MM.1S (cell line): ENCODE measurements at regions not wholly inside any gene's neighbourhood (a gene's known extent, or its start where the extent isn't known, plus 50 kb on each side); places are given as distances from the start of the nearest gene placed in this dataset.
"Not testable (repeated sequence)": the region's sequence is repeated elsewhere in the genome, so short reads cannot be mapped to it uniquely, and the experiment has no call there.

Source experiments
- DNase-seq: peaks from one replicate; pipeline ENCODE4 v3.0.0-alpha.2; 2015
- H2AFZ ChIP-seq: fragments of 300-600 bp; sonication (generic); 2 replicates; pipeline ENCODE4 v1.6.0; 2016; ENCODE audit warnings: antibody characterized with exemption, low read length
- H3F3A ChIP-seq: fragments of 300-600 bp; sonication (generic); 2 replicates; pipeline ENCODE4 v1.6.1; 2016; ENCODE audit warnings: mild to moderate bottlenecking, antibody characterized with exemption, low read length, moderate library complexity, mixed read lengths; ENCODE audit not compliant: insufficient read depth
- H3K27ac ChIP-seq: fragments of 300-600 bp; sonication (generic); 2 replicates; pipeline ENCODE4 v1.5.1; 2016; ENCODE audit warnings: mild to moderate bottlenecking, low read length
- H3K27me3 ChIP-seq: fragments of 300-600 bp; sonication (generic); replicated peaks from 2 replicates; pipeline ENCODE4 v1.6.0; 2016; ENCODE audit warnings: low read length; ENCODE audit not compliant: insufficient read depth
- H3K36me3 ChIP-seq: fragments of 300-600 bp; sonication (generic); replicated peaks from 2 replicates; pipeline ENCODE4 v1.6.1; 2016; ENCODE audit warnings: mild to moderate bottlenecking, low read length, mixed read lengths; ENCODE audit not compliant: insufficient read depth
- H3K4me1 ChIP-seq: fragments of 300-600 bp; sonication (generic); 2 replicates; pipeline ENCODE4 v1.6.1; 2016; ENCODE audit warnings: low read length, mixed read lengths
- H3K4me2 ChIP-seq: fragments of 300-600 bp; sonication (generic); 2 replicates; pipeline ENCODE4 v1.6.0; 2016; ENCODE audit warnings: low read depth, low read length
- H3K4me3 ChIP-seq: fragments of 300-600 bp; sonication (generic); 2 replicates; pipeline ENCODE4 v1.5.1; 2016; ENCODE audit warnings: low read length, mixed read lengths
- H3K79me2 ChIP-seq: fragments of 300-600 bp; sonication (generic); 2 replicates; pipeline ENCODE4 v1.6.1; 2016; ENCODE audit warnings: mixed run types, low read length, mixed read lengths
- H3K9ac ChIP-seq: fragments of 300-600 bp; sonication (generic); 2 replicates; pipeline ENCODE4 v1.6.1; 2016; ENCODE audit warnings: low read length, mixed read lengths
- H3K9me2 ChIP-seq: fragments of 300-600 bp; sonication (generic); replicated peaks from 2 replicates; pipeline ENCODE4 v1.6.1; 2016; ENCODE audit warnings: mild to moderate bottlenecking, low read length, mixed read lengths; ENCODE audit not compliant: insufficient read depth
- H3K9me3 ChIP-seq: fragments of 300-600 bp; sonication (generic); replicated peaks from 2 replicates; pipeline ENCODE4 v1.6.1; 2016; ENCODE audit warnings: mild to moderate bottlenecking, low read length, mixed read lengths; ENCODE audit not compliant: insufficient read depth
- H4K20me1 ChIP-seq: fragments of 300-600 bp; sonication (generic); 2 replicates; pipeline ENCODE4 v1.6.1; 2016; ENCODE audit warnings: mild to moderate bottlenecking, low read length, moderate library complexity, mixed read lengths; ENCODE audit not compliant: insufficient read depth
- CTCF ChIP-seq: fragments of 300-600 bp; sonication (generic); IDR thresholded peaks from 2 replicates; pipeline ENCODE4 v1.5.1; 2016; ENCODE audit warnings: antibody characterized with exemption, low read length, mixed read lengths
- EZH2 ChIP-seq: fragments of 300-600 bp; sonication (generic); optimal IDR thresholded peaks from 2 replicates; pipeline ENCODE3; 2017; ENCODE audit warnings: low read depth, mild to moderate bottlenecking, antibody characterized with exemption, low read length, mixed read lengths
- EZH2phosphoT487 ChIP-seq: fragments of 300-600 bp; sonication (generic); IDR thresholded peaks from 2 replicates; pipeline ENCODE4 v1.6.1; 2018; ENCODE audit warnings: antibody characterized with exemption, low read length

- no peak for DNase-seq
- Histone ChIP-seq H3K4me1 (no peaks in the 10 kb centered on the region), H3K9me2 (no peaks in the 10 kb centered on the region), H3K27ac (no peak overlapping the region), H3K9ac (no peak overlapping the region), H4K20me1 (no peaks in the 10 kb centered on the region), H3K36me3 (no peaks in the 10 kb centered on the region), H3K4me3 (no peak overlapping the region), H3K4me2 (no peak overlapping the region), H2AFZ (no peak overlapping the region), H3F3A (no peaks in the 10 kb centered on the region), H3K9me3 (no peaks in the 10 kb centered on the region), H3K79me2 (no peaks in the 10 kb centered on the region), H3K27me3 (no peaks in the 10 kb centered on the region)
- no peak for TF ChIP-seq EZH2
- no peak for TF ChIP-seq EZH2phosphoT487
- TF ChIP-seq CTCF, result no peak
Observed at GRCh38 chr3:197417441-197417840, 119.0 kb upstream of the DLG1 start.

- H3K79me2 ChIP-seq, H3K27ac ChIP-seq, H3K9me2 ChIP-seq, H3K27me3 ChIP-seq, H3K4me3 ChIP-seq, H3K9me3 ChIP-seq, H3F3A ChIP-seq, H3K36me3 ChIP-seq, H3K4me1 ChIP-seq, H3K4me2 ChIP-seq, H3K9ac ChIP-seq, H2AFZ ChIP-seq, H4K20me1 ChIP-seq, DNase-seq: not testable (repeated sequence)
Observed at GRCh38 chr3:197411899-197412298, 113.5 kb upstream of the DLG1 start.

GRCh38 chr3:197410170-197410569, 111.8 kb upstream of the DLG1 start:
- not testable (repeated sequence) for H3K9me2 ChIP-seq, H3F3A ChIP-seq, DNase-seq, H3K9ac ChIP-seq, H3K36me3 ChIP-seq, H4K20me1 ChIP-seq, H3K9me3 ChIP-seq, H3K27me3 ChIP-seq, H2AFZ ChIP-seq, H3K4me3 ChIP-seq, H3K4me1 ChIP-seq, H3K79me2 ChIP-seq, H3K27ac ChIP-seq, H3K4me2 ChIP-seq

GRCh38 chr3:197408177-197408957, 110.0 kb upstream of the DLG1 start:
- no peak overlapping the region for H2AFZ ChIP-seq
- no peak for TF ChIP-seq EZH2
- no peak for TF ChIP-seq EZH2phosphoT487
- no peak for TF ChIP-seq CTCF
- no peaks in the 10 kb centered on the region for H3K4me1 ChIP-seq
- no peaks in the 10 kb centered on the region for H3K9me3 ChIP-seq
- no peak overlapping the region for H3K4me2 ChIP-seq
- H3F3A ChIP-seq, result no peaks in the 10 kb centered on the region
- no peak overlapping the region for H3K4me3 ChIP-seq
- no peaks in the 10 kb centered on the region for H3K9me2 ChIP-seq
- H3K79me2 ChIP-seq, result no peaks in the 10 kb centered on the region
- no peak overlapping the region for H3K27ac ChIP-seq
- no peaks in the 10 kb centered on the region for H3K36me3 ChIP-seq
- no peak overlapping the region for H3K9ac ChIP-seq
- no peaks in the 10 kb centered on the region for H4K20me1 ChIP-seq
- DNase-seq, result peak; percentile 2
- H3K27me3 ChIP-seq, result no peaks in the 10 kb centered on the region
